ENCODE measurements at regions not wholly inside any gene's neighbourhood (a gene's known extent, or its start where the extent isn't known, plus 50 kb on each side); places are given as distances from the start of the nearest gene placed in this dataset.

DNA sequence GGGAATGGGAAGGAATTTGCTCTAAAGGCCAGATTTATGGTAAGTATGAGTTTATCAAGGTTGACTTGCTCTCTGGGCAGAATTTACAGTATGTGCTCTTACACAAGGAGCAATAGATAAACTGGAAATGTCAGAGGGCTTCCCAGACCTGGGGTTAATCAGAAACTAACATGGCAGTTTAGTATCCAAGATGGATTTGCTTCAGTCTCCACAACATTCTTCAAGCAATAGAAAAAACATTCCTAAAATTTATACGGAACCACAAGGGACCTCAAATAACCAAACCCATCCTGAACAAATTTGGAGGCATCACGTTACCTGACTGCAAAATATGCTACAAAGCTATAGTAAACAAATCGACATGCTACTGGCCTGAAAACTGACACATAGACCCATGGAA lies 606.7 kb upstream of the CHRM3 start:
- no peak for DNase-seq (ENCODE audit: low read depth, low spot score)
- ChIA-PET CTCF (no interaction called here), POLR2A (no interaction called here)
- Histone ChIP-seq H3K9me3 (ENCODE audit: control insufficient read depth, insufficient read depth, low read length) (no peaks in the 10 kb centered on the region), H3K27me3 (ENCODE audit: control insufficient read depth, insufficient read depth, low read length) (no peaks in the 10 kb centered on the region), H3K4me3 (ENCODE audit: low read depth, low read length) (no peak overlapping the region), H3K27ac (ENCODE audit: low read depth, low read length) (no peak overlapping the region)
- TF ChIP-seq, protein P1, sequence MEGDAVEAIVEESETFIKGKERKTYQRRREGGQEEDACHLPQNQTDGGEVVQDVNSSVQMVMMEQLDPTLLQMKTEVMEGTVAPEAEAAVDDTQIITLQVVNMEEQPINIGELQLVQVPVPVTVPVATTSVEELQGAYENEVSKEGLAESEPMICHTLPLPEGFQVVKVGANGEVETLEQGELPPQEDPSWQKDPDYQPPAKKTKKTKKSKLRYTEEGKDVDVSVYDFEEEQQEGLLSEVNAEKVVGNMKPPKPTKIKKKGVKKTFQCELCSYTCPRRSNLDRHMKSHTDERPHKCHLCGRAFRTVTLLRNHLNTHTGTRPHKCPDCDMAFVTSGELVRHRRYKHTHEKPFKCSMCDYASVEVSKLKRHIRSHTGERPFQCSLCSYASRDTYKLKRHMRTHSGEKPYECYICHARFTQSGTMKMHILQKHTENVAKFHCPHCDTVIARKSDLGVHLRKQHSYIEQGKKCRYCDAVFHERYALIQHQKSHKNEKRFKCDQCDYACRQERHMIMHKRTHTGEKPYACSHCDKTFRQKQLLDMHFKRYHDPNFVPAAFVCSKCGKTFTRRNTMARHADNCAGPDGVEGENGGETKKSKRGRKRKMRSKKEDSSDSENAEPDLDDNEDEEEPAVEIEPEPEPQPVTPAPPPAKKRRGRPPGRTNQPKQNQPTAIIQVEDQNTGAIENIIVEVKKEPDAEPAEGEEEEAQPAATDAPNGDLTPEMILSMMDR (IDR thresholded peaks at IDR 0.05; ENCODE audit: low read depth, low read length): no peak

DNA sequence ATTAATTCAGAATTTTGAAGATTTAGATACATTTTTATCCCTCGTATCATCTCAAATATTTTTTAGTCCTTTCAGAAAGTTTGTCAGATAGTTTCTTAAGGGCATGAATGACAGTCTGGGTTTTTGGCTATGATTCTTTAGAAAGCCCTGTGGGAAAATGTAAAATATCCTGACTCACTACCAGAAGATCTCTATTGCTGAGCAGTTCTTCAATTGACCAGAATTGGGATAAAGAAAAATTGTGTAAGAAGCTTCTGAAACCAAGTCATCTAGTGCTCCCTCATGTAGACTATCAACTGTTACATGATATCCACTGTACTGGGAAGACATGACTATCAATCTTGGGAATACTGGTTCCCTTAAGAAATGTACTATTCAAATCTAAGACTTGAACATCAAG lies 608.3 kb upstream of the CHRM3 start:
- H3K27me3 ChIP-seq (ENCODE audit: control insufficient read depth, insufficient read depth, low read length): no peaks in the 10 kb centered on the region
- H3K9me3 ChIP-seq (ENCODE audit: control insufficient read depth, insufficient read depth, low read length): no peaks in the 10 kb centered on the region
- TF ChIP-seq, protein P1 (IDR thresholded peaks at IDR 0.05; ENCODE audit: low read depth, low read length): no peak
- H3K27ac ChIP-seq (ENCODE audit: low read depth, low read length): no peak overlapping the region
- DNase-seq (ENCODE audit: low read depth, low spot score): no peak
- ChIA-PET CTCF (no interaction called here), POLR2A (no interaction called here)
- H3K4me3 ChIP-seq (ENCODE audit: low read depth, low read length): no peak overlapping the region

DNA sequence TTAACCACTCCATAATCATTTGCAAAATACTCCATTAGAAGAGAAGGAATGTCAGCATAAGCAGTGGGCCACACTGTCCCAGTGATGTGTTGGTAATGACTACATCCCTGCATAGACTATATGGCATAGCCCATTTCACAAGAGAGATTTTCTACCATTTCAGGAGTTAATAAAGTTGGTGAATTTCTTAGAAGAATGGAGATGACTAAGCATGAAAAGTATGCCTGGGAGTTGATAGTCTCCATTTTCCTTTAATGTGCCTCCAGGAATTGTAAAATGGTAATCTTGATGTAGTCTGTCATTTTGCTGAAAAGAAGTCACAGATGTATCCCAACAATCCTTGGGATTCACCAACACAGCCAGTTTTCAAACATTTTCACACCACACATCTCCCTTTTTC lies 608.8 kb upstream of the CHRM3 start:
- ChIA-PET CTCF (no interaction called here), POLR2A (no interaction called here)
- TF ChIP-seq, protein P1 (IDR thresholded peaks at IDR 0.05; ENCODE audit: low read depth, low read length): no peak
- Histone ChIP-seq H3K4me3 (ENCODE audit: low read depth, low read length) (no peak overlapping the region), H3K9me3 (ENCODE audit: control insufficient read depth, insufficient read depth, low read length) (no peaks in the 10 kb centered on the region), H3K27me3 (ENCODE audit: control insufficient read depth, insufficient read depth, low read length) (no peaks in the 10 kb centered on the region), H3K27ac (ENCODE audit: low read depth, low read length) (no peak overlapping the region)
- DNase-seq (ENCODE audit: low read depth, low spot score): no peak

DNA sequence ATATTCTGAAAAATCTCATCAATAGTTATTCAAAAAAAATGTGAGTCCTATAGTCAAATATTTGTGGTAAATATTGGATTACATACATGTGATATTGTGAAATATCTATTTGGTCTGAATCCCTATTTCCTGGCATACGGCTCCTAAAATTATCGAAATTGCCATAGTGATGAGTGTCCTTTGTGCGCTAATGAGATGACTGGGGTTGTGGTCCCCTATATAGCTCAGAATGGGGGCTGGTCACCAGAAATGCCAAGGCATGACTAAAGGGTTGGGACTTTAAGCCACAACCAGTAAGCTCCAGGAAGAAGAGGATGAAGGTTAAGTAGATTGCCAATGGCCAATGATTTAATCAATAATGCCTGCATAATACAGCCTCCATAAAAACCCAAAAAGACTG lies 610.2 kb upstream of the CHRM3 start:
- no peak for DNase-seq (ENCODE audit: low read depth, low spot score)
- H3K27ac ChIP-seq (ENCODE audit: low read depth, low read length): no peak overlapping the region
- ChIA-PET POLR2A (no interaction called here), CTCF (no interaction called here)
- H3K27me3 ChIP-seq (ENCODE audit: control insufficient read depth, insufficient read depth, low read length): no peaks in the 10 kb centered on the region
- no peak overlapping the region for H3K4me3 ChIP-seq (ENCODE audit: low read depth, low read length)
- H3K9me3 ChIP-seq (ENCODE audit: control insufficient read depth, insufficient read depth, low read length): no peaks in the 10 kb centered on the region
- TF ChIP-seq, protein P1 (IDR thresholded peaks at IDR 0.05; ENCODE audit: low read depth, low read length): no peak

DNA sequence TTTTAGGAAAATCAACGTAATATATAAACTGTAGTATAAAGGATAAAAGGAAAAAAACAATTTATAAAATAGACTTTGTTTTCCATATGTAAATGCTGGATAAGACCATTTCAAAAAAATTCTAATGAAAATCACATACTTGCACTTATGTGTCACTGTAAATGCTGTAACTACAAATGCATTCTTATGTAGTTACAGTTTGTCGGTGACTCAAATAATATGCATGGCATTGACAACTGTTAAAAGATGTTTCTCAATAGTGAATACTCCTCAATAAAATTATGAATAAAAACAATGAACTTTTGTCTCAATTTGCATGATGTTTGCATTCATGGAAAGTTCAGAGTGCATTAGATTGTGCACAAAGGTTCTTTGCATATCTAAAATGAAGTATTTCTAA lies 614.0 kb upstream of the CHRM3 start:
- POLR2A ChIA-PET: no interaction called here
- CTCF ChIA-PET: no interaction called here
- Histone ChIP-seq H3K9me3 (ENCODE audit: control insufficient read depth, insufficient read depth, low read length) (no peaks in the 10 kb centered on the region), H3K4me3 (ENCODE audit: low read depth, low read length) (no peak overlapping the region), H3K27ac (ENCODE audit: low read depth, low read length) (no peak overlapping the region), H3K27me3 (ENCODE audit: control insufficient read depth, insufficient read depth, low read length) (no peaks in the 10 kb centered on the region)
- TF ChIP-seq, protein P1 (IDR thresholded peaks at IDR 0.05; ENCODE audit: low read depth, low read length): no peak
- DNase-seq (ENCODE audit: low read depth, low spot score): no peak
